GM19395 (cell line): ENCODE measurements at regions not wholly inside any gene's neighbourhood (a gene's known extent, or its start where the extent isn't known, plus 50 kb on each side); places are given as distances from the start of the nearest gene placed in this dataset.

Experiments used
- ATAC-seq: cut with Tn5 transposase; IDR thresholded peaks from one replicate; pipeline ENCODE4 v1.9.1; 2021; ENCODE audit warnings: mild to moderate bottlenecking, moderate library complexity; ENCODE audit not compliant: unreplicated experiment

- ATAC-seq: no peak
Observed at GRCh38 chr1:14094611-14095400, 394.8 kb downstream of the PRDM2 start.

DNA sequence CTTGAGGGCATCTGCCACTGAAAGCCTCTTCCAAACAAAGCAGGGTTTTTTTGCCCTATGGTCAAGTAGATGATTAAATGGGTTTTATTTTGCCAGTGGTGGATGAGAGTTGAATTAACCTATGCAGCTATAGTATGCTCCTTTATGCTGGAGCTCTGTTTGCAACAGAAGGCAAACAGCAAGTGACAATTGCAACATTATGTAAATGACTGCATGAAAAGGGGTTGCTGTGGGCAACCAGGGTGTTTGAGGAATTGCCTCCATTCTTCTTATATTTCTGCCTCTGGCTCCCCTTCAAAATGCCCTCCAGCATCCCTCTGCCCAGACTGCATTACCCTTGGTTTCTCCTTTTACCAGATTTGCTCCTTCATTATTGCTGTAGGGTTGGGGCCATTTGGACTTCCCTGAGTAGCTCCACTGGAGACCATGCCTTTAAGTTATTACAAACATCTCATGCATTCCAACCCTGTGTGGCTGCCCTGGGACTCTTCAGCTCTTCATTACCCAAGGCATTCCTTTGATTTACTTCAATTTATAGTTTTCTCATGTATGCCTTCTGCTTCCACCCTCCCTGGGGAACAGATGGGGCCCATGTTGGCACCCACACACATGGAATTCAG is 398.4 kb downstream of the PRDM2 start:
- ATAC-seq: no peak

- ATAC-seq: no peak
Observed at GRCh38 chr1:14100444-14100843, 400.5 kb downstream of the PRDM2 start.

GRCh38 chr1:14100919-14101318 is 400.9 kb downstream of the PRDM2 start:
- no peak for ATAC-seq

DNA sequence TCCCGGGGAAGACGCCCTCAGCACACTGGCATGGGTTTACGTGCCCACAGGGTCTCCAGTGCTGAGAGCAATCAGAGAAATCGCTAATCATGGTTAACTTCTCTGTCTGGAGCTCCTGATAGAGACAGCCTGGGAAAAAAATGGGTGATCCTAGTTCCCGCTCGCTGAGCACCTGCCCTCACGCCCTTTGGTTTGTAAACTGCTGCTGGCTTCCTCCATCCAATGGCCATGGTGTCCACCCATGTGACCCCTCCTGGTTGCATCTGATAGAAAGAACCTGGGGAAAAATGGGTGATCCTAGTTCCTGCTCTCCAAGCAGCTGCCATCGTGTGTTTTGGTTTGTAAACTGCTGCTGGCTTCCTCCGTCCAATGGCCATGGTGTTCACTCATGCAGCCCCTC is 402.2 kb downstream of the PRDM2 start:
- ATAC-seq: no peak

DNA sequence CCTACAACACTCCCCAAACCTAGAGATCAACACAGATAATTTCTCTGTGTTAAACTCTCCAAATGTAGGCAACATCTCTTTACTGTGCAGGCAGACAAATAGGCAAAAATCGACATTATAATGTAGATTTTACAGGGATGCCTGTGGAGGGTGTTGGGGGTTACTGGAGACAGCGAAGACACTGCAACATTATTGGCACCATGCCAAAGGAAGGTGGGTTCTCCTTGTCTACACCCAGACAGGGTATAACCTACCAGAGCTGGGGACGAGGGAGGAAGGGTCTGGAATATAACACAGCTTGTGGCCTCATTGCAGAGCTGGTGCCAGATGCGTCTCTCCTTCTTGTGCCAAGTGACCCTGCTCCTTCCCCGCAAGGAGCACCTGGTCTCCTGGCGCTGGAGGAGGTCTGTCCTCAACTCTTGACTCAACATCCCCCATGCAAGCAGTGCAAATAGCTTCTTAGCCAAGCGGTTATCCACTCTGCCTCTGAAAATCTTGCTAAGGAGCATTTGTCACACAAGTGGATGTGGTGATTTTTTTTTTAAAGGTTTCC is 404.0 kb downstream of the PRDM2 start:
- no peak for ATAC-seq

GRCh38 chr1:14106126-14106525 is 406.1 kb downstream of the PRDM2 start:
- no peak for ATAC-seq

DNA sequence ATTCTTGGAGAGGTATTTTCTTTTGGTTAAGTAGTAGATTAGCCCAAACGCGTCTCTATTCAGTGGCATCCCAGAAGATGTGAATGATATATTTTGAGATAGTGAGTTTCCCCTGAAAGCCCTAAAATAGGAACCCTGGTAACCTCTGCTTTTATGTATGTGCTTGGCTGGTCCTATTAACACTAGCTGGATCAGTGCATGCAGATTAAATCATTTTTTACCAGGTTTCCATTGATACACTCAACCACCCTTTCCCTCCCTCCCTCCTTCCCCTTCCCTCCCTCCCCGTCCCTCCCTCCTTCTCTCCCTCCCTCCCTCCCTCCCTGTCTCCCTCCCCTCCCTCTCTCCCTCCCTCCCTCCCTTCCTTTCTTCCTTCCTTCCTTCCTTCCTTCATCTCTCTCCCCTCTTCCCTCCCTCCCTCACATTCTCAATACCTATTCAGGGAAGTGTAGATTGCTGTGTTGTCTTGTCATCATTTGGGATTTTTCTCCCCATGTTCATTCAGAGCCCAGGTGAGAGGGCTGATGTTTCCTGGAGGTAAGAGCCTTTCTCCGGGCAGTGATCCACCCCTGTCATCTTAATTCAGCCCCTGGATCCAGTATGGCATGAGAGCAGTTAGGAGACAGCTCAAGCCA is 406.8 kb downstream of the PRDM2 start:
- no peak for ATAC-seq

DNA sequence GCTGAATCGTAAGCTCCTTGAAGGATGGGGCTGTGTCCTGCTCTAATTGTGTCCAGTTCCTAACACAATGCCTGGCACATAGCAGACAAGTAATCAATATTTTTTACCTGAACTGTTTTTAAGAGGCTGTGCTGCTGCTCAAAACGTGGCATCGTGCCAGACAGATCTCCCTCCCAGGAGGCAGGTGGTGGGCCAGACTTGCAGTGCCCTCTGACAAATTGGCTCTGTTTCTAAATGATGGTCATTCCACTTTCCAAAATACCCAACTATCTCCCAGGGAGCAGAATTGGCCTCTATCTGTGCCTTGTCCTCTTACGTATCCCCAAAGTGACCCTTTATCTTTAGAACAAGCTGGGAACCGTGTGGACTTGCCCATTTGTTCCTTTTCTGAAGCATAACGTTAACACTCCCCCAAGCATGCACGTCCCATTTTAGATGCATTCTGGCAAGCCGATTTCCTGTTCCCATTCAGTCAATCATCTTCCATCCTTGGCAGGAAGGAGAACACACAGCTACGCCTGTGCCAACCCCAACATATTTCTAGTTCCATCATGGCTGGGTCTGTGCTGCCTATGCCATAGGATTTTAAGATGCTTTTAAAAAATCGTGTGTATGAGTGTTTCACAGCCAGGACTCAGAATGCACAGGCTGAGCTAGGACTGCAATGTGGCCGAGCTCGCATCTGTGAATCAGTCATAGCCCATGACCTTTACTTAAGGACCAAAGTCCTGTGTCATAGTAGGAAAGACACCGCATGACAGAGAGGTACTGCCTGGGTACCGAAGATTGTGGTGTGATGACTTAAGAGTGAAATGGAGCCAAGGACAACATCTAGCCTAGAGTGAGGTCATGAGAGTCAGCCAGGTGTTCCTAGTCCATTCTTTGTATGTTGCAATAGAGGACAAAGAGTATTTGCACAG is 408.6 kb downstream of the PRDM2 start:
- ATAC-seq: no peak

DNA sequence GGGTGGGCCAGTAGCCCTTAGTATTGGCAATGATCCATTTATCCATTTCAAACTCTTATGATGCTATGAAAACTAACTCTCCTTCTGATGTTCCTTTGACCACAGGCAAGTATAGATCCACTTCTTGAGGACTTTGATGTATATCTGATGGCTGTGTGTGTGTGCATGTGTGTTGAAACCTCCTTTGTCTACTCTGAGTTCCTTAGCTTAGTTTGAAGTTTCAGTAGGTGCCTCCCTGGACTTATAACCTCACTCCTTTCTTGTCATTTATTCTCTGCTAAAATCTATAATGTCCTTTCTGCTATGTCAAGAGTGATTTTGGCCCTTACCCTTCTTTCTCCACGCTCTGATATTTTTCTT is 409.3 kb downstream of the PRDM2 start:
- ATAC-seq: no peak

DNA sequence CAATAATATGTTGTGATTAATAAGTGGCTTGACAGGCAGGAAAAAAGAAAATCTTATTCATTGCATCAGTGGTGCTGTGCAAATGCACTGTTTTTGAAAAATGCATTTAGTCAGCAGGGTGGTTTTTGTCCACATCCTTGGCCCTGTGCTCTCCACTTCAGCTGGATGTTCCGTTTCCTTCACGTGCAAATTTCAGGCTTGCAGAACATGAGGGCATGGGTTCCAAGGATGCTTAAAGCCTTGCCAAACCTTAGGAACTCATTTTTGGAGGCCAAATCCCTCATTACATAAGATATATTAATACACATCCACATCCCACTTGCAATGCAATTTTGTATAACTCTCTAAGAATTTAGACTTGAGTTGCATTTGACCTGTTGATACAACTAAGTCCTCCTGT is 410.1 kb downstream of the PRDM2 start:
- ATAC-seq: no peak

DNA sequence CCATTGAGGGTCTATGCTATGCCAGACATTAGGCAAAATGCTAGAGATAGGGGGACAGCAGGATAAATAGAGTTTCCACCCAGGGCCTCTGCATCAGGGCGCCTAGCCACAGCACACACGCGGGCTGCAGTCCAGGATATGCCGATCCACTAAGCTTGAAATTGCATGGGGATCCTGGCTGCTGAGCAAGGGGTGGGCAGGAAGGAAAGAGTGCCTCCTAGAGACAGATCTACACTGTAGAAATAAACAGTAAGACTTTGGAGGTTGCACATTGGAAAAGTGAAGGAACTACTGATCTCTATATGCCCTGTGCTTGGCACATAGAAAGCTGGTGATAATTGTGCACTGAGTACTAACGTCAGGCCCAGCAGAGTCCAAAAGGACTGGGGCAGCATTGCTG is 411.1 kb downstream of the PRDM2 start:
- ATAC-seq: no peak

- no peak for ATAC-seq
Observed at GRCh38 chr1:14112613-14113012, 412.6 kb downstream of the PRDM2 start.

DNA sequence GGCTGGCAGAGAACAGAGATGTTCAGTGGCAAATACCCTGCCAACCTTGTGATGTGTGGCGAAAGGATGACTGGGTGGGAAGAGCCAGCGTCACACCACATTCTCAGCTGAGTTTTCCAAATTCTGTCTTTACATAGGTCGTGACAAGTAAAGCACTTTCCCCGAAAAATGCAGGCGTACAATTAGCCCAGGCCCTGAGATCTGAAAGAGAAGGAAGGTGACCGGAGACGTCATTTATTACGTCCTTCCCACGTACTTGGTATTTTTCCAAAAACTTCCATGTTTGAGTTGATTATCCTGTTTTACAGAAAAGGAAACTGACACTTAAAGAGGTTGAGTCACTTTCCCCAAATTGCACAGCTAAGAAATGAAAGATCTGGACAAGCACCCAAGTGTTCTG is 413.3 kb downstream of the PRDM2 start:
- ATAC-seq: no peak

DNA sequence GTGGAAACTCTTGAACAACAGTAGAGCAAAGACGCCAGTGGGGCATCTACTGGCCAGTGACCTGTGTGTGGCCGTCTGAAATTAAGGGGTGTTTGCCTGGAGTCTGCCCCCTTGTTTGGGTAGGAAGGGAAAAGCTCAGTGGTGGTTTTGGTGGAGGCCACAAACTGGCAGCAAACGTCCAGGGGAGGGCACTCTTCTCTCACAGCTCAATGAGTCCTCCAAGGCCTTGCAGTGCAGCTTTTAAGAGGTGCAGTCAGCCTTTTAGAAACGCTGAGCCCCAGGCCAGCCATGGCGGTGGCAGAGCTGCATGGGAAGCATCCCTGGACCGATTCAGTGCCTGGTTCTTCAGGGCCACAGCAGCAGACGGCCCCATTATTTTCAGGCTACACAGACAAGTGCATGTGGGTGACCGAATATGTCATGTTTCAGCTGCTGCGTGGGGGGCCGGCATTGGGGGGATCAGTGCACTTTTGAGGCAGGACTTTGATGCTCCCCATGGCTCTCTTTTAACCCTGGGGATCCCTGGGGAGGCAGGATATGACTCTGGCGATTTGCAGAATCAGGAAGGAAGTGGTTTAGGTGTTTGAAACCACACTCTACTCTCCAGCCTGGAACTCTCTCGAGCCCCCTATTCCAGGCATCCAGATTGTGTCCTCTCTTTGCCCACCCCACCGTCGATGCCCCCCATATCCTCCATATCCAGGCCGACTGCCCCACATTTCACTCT is 414.0 kb downstream of the PRDM2 start:
- no peak for ATAC-seq

DNA sequence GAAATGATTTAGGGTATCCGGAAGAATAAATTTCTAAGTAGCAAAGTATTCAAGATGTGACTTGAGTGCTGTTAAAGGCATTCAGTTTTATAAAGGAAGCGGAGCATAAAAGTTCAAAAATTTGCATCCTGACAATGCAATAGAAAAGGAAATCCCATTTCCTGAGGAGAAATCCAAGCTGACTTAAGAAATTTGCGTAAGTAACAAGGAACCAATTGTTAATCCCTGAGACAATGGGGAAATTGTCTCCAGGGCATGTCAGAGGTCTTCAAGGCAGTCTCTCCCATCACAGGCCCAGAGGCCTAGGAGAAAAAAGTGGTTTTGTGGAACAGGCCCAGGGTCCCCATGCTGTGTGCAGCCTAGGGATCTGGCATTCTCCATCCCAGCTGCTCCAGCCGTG is 416.0 kb downstream of the PRDM2 start:
- no peak for ATAC-seq

GRCh38 chr1:14117700-14118099 is 417.7 kb downstream of the PRDM2 start:
- ATAC-seq: no peak

- ATAC-seq: no peak
Observed at GRCh38 chr1:14118691-14119485, 418.9 kb downstream of the PRDM2 start.

GRCh38 chr1:14120895-14121294 is 420.9 kb downstream of the PRDM2 start:
- no peak for ATAC-seq
